ENCODE measurements at regions not wholly inside any gene's neighbourhood (a gene's known extent, or its start where the extent isn't known, plus 50 kb on each side); places are given as distances from the start of the nearest gene placed in this dataset.

- Histone ChIP-seq H3K27me3 (ENCODE audit: insufficient read depth, low read length) (no peaks in the 10 kb centered on the region), H3K36me3 (ENCODE audit: insufficient read depth, low read length) (no peaks in the 10 kb centered on the region), H3K9me3 (ENCODE audit: control insufficient read depth in 1 of 2, low read length in 2 of 2) (no peaks in the 10 kb centered on the region), H3K4me3 (ENCODE audit: low read length in 2 of 2) (no peak overlapping the region), H3K4me1 (ENCODE audit: insufficient read depth, low read length) (no peaks in the 10 kb centered on the region), H3K27ac (ENCODE audit: low read depth, low read length) (no peak overlapping the region)
- DNase-seq: no peak
- CTCF ChIA-PET (ENCODE audit: partially characterized antibody): no interaction called here
- H3K27ac Mint-ChIP-seq: no peak overlapping the region
- peaks cover 0 to 1% of the 10 kb centered on the region in 2 donors for H3K27me3 Mint-ChIP-seq
- peaks cover 0 to 19% (median 8%) of the 10 kb centered on the region in 8 donors for H3K9me3 Mint-ChIP-seq
- no peak overlapping the region for H3K4me3 Mint-ChIP-seq
- intact Hi-C loops (cut with micrococcal nuclease): no loop called here
- POLR2A ChIA-PET (ENCODE audit: partially characterized antibody): no interaction called here
- no peaks in the 10 kb centered on the region for H3K4me1 Mint-ChIP-seq
- H3K36me3 Mint-ChIP-seq: no peaks in the 10 kb centered on the region
Measured at GRCh38 chr17:72491102-72491501, 370.3 kb downstream of the SOX9 start.

GRCh38 chr17:72492494-72492893 is 371.7 kb downstream of the SOX9 start:
- Histone ChIP-seq H3K9me3 (ENCODE audit: control insufficient read depth in 1 of 2, low read length in 2 of 2) (no peaks in the 10 kb centered on the region), H3K4me1 (ENCODE audit: insufficient read depth, low read length) (no peaks in the 10 kb centered on the region), H3K27me3 (ENCODE audit: insufficient read depth, low read length) (no peaks in the 10 kb centered on the region), H3K27ac (ENCODE audit: low read depth, low read length) (no peak overlapping the region), H3K4me3 (ENCODE audit: low read length in 2 of 2) (no peak overlapping the region), H3K36me3 (ENCODE audit: insufficient read depth, low read length) (no peaks in the 10 kb centered on the region)
- Mint-ChIP-seq H3K4me3 (no peak overlapping the region), H3K4me1 (no peaks in the 10 kb centered on the region), H3K27ac (no peak overlapping the region), H3K27me3 (no peaks in the 10 kb centered on the region), H3K36me3 (no peaks in the 10 kb centered on the region), H3K9me3 (peaks cover 0 to 22% (median 8%) of the 10 kb centered on the region in 8 donors)
- intact Hi-C loops (cut with micrococcal nuclease): no loop called here
- POLR2A ChIA-PET (ENCODE audit: partially characterized antibody): no interaction called here
- CTCF ChIA-PET (ENCODE audit: partially characterized antibody): no interaction called here
- DNase-seq: no peak

GRCh38 chr17:72492941-72493340 is 372.1 kb downstream of the SOX9 start:
- H3K36me3 Mint-ChIP-seq: no peaks in the 10 kb centered on the region
- Histone ChIP-seq H3K27me3 (ENCODE audit: insufficient read depth, low read length) (no peaks in the 10 kb centered on the region), H3K9me3 (ENCODE audit: control insufficient read depth in 1 of 2, low read length in 2 of 2) (no peaks in the 10 kb centered on the region), H3K4me1 (ENCODE audit: insufficient read depth, low read length) (no peaks in the 10 kb centered on the region), H3K4me3 (ENCODE audit: low read length in 2 of 2) (no peak overlapping the region), H3K27ac (ENCODE audit: low read depth, low read length) (no peak overlapping the region), H3K36me3 (ENCODE audit: insufficient read depth, low read length) (no peaks in the 10 kb centered on the region)
- CTCF ChIA-PET (ENCODE audit: partially characterized antibody): no interaction called here
- no peaks in the 10 kb centered on the region for H3K4me1 Mint-ChIP-seq
- peaks cover 0 to 22% (median 8%) of the 10 kb centered on the region in 8 donors for H3K9me3 Mint-ChIP-seq
- no peak overlapping the region for H3K4me3 Mint-ChIP-seq
- no peak overlapping the region for H3K27ac Mint-ChIP-seq
- POLR2A ChIA-PET (ENCODE audit: partially characterized antibody): no interaction called here
- intact Hi-C loops (cut with micrococcal nuclease): no loop called here
- DNase-seq: no peak
- no peaks in the 10 kb centered on the region for H3K27me3 Mint-ChIP-seq

DNA sequence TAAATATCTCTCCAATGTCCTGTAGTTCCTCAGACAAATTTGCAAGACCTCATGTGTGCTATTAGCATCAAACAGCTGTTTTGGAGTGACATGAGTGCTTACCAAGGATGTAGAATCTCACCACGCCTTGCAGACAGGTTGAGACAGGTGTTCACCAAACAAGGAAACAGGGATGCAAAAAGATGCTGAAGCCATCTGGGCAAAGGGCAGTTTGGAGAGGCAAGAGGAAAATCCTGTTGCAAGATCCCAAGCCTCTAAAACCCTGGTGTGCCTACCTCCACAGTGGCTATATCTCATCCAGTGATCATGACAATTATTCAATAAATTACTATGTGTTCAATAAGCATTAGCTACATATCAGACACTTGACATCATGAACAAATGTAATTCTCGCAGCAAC is 373.7 kb downstream of the SOX9 start:
- H3K4me1 Mint-ChIP-seq: no peaks in the 10 kb centered on the region
- H3K27ac Mint-ChIP-seq: no peak overlapping the region
- H3K4me3 Mint-ChIP-seq: no peak overlapping the region
- Histone ChIP-seq H3K4me1 (ENCODE audit: insufficient read depth, low read length) (no peaks in the 10 kb centered on the region), H3K27ac (ENCODE audit: low read depth, low read length) (no peak overlapping the region), H3K36me3 (ENCODE audit: insufficient read depth, low read length) (no peaks in the 10 kb centered on the region), H3K27me3 (ENCODE audit: insufficient read depth, low read length) (no peaks in the 10 kb centered on the region), H3K9me3 (ENCODE audit: control insufficient read depth in 1 of 2, low read length in 2 of 2) (no peaks in the 10 kb centered on the region), H3K4me3 (ENCODE audit: low read length in 2 of 2) (no peak overlapping the region)
- no peaks in the 10 kb centered on the region for H3K36me3 Mint-ChIP-seq
- H3K9me3 Mint-ChIP-seq: peaks cover 0 to 22% (median 8%) of the 10 kb centered on the region in 8 donors
- POLR2A ChIA-PET (ENCODE audit: partially characterized antibody): no interaction called here
- CTCF ChIA-PET (ENCODE audit: partially characterized antibody): no interaction called here
- no peaks in the 10 kb centered on the region for H3K27me3 Mint-ChIP-seq
- intact Hi-C loops (cut with micrococcal nuclease): no loop called here
- no peak for DNase-seq

GRCh38 chr17:72496461-72496860 is 375.6 kb downstream of the SOX9 start:
- peaks cover 2 to 3% of the 10 kb centered on the region in 2 donors for H3K27me3 Mint-ChIP-seq
- Histone ChIP-seq H3K36me3 (ENCODE audit: insufficient read depth, low read length) (no peaks in the 10 kb centered on the region), H3K9me3 (ENCODE audit: control insufficient read depth in 1 of 2, low read length in 2 of 2) (no peaks in the 10 kb centered on the region), H3K4me3 (ENCODE audit: low read length in 2 of 2) (no peak overlapping the region), H3K4me1 (ENCODE audit: insufficient read depth, low read length) (no peaks in the 10 kb centered on the region), H3K27ac (ENCODE audit: low read depth, low read length) (no peak overlapping the region), H3K27me3 (ENCODE audit: insufficient read depth, low read length) (no peaks in the 10 kb centered on the region)
- no peak for DNase-seq
- ChIA-PET CTCF (ENCODE audit: partially characterized antibody) (no interaction called here), POLR2A (ENCODE audit: partially characterized antibody) (no interaction called here)
- no peak overlapping the region for H3K4me3 Mint-ChIP-seq
- no peaks in the 10 kb centered on the region for H3K4me1 Mint-ChIP-seq
- peaks cover 0 to 17% (median 6%) of the 10 kb centered on the region in 8 donors for H3K9me3 Mint-ChIP-seq
- H3K27ac Mint-ChIP-seq: no peak overlapping the region
- H3K36me3 Mint-ChIP-seq: no peaks in the 10 kb centered on the region
- intact Hi-C loops (cut with micrococcal nuclease): no loop called here

DNA sequence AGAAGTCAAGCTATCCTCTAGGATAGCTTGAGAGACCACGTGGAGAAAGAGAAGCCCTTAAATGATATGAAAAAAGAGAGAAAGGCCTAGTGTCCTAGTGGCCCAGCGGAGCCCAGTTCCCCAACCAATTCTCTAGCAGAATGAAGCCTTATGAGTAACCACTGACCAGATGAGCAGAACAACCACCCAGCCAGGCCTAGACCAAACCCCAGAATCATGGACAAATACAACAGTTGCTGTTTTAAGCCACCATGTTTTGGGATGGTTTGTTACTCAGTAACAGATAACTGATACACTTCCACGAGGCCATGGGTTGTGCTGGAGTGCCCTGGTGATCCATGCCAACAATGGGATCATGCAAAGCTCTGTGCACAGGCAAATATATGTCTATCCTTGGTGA is 377.1 kb downstream of the SOX9 start:
- Histone ChIP-seq H3K27me3 (ENCODE audit: insufficient read depth, low read length) (no peaks in the 10 kb centered on the region), H3K4me1 (ENCODE audit: insufficient read depth, low read length) (no peaks in the 10 kb centered on the region), H3K4me3 (ENCODE audit: low read length in 2 of 2) (no peak overlapping the region), H3K27ac (ENCODE audit: low read depth, low read length) (no peak overlapping the region), H3K36me3 (ENCODE audit: insufficient read depth, low read length) (no peaks in the 10 kb centered on the region), H3K9me3 (ENCODE audit: control insufficient read depth in 1 of 2, low read length in 2 of 2) (no peaks in the 10 kb centered on the region)
- no peak for DNase-seq
- Mint-ChIP-seq H3K27ac (no peak overlapping the region), H3K4me3 (no peak overlapping the region), H3K4me1 (peaks cover 0 to 5% (median 0%) of the 10 kb centered on the region in 4 donors), H3K27me3 (peaks cover 2 to 3% of the 10 kb centered on the region in 2 donors), H3K9me3 (peaks cover 0 to 12% (median 2%) of the 10 kb centered on the region in 8 donors), H3K36me3 (no peaks in the 10 kb centered on the region)
- POLR2A ChIA-PET (ENCODE audit: partially characterized antibody): no interaction called here
- CTCF ChIA-PET (ENCODE audit: partially characterized antibody): no interaction called here
- intact Hi-C loops (cut with micrococcal nuclease): no loop called here

DNA sequence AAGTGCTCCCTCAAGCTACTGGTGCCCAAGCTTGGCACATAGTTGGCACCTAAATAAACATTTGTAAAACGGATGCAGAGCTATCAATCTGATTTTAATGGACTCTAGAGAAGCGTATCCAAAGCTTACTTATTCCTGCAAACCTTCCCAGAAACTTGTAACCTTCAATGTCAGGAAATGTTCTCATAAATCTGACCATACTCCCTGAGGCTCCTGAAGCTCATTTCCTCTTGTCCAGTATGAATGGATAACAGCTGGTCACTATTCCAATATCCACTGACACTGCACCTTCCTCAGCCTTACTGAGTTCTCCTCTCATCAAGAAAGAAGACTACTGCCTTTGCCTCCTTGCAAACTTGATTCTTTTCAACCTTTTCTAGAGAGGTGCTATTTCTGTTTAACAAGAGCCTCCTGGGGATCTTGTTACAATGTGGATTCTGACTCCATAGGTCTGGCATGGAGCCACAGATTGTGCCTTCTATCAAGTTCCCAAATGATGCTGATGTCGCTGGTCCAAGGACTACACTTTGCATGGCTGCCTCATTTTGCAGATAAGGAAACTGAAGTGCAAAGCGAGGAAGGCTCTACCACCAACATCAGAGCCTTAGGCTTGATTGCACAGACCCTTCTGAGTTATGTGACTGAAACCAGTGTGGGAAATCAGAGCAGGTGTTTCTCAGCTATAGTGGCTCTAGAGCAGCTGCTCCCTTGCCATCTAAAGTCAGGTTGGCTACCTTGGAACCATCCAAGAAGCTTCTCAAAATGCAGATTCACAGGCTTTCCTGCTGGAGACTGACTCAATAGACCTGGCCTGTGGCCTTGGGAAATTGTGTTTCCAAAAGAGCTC is 377.8 kb downstream of the SOX9 start:
- H3K27me3 Mint-ChIP-seq: peaks cover 2 to 3% of the 10 kb centered on the region in 2 donors
- peaks cover 0 to 11% (median 2%) of the 10 kb centered on the region in 8 donors for H3K9me3 Mint-ChIP-seq
- no peaks in the 10 kb centered on the region for H3K36me3 ChIP-seq (ENCODE audit: insufficient read depth, low read length)
- no peak overlapping the region for H3K4me3 ChIP-seq (ENCODE audit: low read length in 2 of 2)
- H3K4me1 Mint-ChIP-seq: peaks cover 0 to 9% (median 0%) of the 10 kb centered on the region in 4 donors
- H3K36me3 Mint-ChIP-seq: no peaks in the 10 kb centered on the region
- no peak overlapping the region for H3K27ac Mint-ChIP-seq
- no peaks in the 10 kb centered on the region for H3K4me1 ChIP-seq (ENCODE audit: insufficient read depth, low read length)
- ChIA-PET CTCF (ENCODE audit: partially characterized antibody) (no interaction called here), POLR2A (ENCODE audit: partially characterized antibody) (no interaction called here)
- no peak overlapping the region for H3K4me3 Mint-ChIP-seq
- H3K27ac ChIP-seq (ENCODE audit: low read depth, low read length): no peak overlapping the region
- DNase-seq: no peak
- no peaks in the 10 kb centered on the region for H3K9me3 ChIP-seq (ENCODE audit: control insufficient read depth in 1 of 2, low read length in 2 of 2)
- intact Hi-C loops (cut with micrococcal nuclease): no loop called here
- no peaks in the 10 kb centered on the region for H3K27me3 ChIP-seq (ENCODE audit: insufficient read depth, low read length)

All from CD4-positive, alpha-beta memory T cell (primary cell).